ENCODE measurements at regions not wholly inside any gene's neighbourhood (a gene's known extent, or its start where the extent isn't known, plus 50 kb on each side); places are given as distances from the start of the nearest gene placed in this dataset.

DNA sequence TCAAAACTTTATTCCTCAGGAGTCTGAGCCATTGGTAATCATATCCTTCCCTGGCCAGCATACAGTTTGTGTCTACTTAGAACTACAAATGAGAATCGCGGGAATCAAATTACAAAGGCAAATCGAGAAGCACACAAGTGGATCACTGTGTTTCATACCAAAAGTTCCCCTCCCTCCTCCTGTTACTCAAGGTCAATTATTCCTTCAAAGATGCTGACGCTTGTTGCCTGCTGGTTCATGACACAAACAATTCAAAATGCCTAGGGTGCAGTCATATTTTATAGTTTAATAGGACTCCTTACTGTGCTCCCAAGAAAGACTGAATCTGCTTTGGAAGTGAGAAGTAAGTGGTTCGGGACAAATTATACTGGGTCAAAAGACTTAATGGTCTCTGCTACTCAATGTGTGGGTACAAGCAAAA, 93.0 kb upstream of the PBX1 start:
- DNase-seq (ENCODE audit: extremely low spot score, unreplicated experiment), result no peak
- TF ChIP-seq, protein P1, sequence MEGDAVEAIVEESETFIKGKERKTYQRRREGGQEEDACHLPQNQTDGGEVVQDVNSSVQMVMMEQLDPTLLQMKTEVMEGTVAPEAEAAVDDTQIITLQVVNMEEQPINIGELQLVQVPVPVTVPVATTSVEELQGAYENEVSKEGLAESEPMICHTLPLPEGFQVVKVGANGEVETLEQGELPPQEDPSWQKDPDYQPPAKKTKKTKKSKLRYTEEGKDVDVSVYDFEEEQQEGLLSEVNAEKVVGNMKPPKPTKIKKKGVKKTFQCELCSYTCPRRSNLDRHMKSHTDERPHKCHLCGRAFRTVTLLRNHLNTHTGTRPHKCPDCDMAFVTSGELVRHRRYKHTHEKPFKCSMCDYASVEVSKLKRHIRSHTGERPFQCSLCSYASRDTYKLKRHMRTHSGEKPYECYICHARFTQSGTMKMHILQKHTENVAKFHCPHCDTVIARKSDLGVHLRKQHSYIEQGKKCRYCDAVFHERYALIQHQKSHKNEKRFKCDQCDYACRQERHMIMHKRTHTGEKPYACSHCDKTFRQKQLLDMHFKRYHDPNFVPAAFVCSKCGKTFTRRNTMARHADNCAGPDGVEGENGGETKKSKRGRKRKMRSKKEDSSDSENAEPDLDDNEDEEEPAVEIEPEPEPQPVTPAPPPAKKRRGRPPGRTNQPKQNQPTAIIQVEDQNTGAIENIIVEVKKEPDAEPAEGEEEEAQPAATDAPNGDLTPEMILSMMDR (IDR thresholded peaks at IDR 0.05), result no peak
- Mint-ChIP-seq H3K36me3 (ENCODE audit: unreplicated experiment) (no peaks in the 10 kb centered on the region), H3K27me3 (ENCODE audit: unreplicated experiment) (no peaks in the 10 kb centered on the region), H3K4me3 (ENCODE audit: unreplicated experiment) (no peak overlapping the region), H3K27ac (ENCODE audit: unreplicated experiment) (no peak overlapping the region), H3K4me1 (ENCODE audit: unreplicated experiment) (no peaks in the 10 kb centered on the region), H3K9me3 (ENCODE audit: unreplicated experiment) (no peaks in the 10 kb centered on the region)

DNA sequence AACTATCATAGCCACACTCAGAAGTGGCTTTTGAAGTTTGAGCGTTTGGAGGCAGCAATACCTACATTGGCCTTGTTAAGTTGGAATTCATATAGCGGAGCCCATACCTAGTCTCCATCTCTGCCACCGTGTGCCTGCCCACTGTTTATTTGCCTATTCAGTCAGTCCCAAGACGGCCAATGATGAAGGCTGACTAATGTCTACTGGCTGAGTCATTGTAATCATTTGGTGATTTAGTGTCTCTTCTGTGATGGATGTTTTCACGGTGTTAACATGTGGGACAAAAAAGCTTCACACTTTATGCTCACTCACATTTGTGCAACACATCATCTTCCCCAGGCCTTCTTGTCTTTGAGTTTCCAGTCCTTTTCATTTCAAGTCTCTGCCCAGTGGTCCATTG, 92.6 kb upstream of the PBX1 start:
- DNase-seq (ENCODE audit: extremely low spot score, unreplicated experiment), result no peak
- no peaks in the 10 kb centered on the region for H3K36me3 Mint-ChIP-seq (ENCODE audit: unreplicated experiment)
- TF ChIP-seq, protein P1 (IDR thresholded peaks at IDR 0.05), result no peak
- no peaks in the 10 kb centered on the region for H3K4me1 Mint-ChIP-seq (ENCODE audit: unreplicated experiment)
- H3K9me3 Mint-ChIP-seq (ENCODE audit: unreplicated experiment), result no peaks in the 10 kb centered on the region
- H3K27ac Mint-ChIP-seq (ENCODE audit: unreplicated experiment), result no peak overlapping the region
- no peak overlapping the region for H3K4me3 Mint-ChIP-seq (ENCODE audit: unreplicated experiment)
- H3K27me3 Mint-ChIP-seq (ENCODE audit: unreplicated experiment), result peaks cover 2% of the 10 kb centered on the region

DNA sequence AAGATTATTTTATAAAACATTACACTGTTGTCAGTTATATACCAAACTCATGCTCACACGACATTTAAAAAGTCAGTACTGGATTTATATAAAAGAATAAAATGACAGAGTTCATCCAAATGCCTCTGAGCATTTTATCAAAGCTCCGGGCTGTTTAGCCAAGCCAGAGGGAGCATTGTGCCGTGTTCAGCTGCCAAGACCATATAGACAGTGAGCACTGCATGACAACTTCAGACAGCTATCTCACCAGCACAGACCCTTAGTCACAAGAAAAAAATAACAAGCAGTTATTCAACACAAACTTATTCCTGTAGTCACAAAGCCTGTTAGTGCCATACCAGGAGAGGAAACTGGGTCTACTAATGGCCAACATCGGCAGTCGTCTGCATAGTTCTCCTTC, 88.0 kb upstream of the PBX1 start:
- DNase-seq (ENCODE audit: extremely low spot score, unreplicated experiment), result no peak
- no peak overlapping the region for H3K4me3 Mint-ChIP-seq (ENCODE audit: unreplicated experiment)
- no peak overlapping the region for H3K27ac Mint-ChIP-seq (ENCODE audit: unreplicated experiment)

DNA sequence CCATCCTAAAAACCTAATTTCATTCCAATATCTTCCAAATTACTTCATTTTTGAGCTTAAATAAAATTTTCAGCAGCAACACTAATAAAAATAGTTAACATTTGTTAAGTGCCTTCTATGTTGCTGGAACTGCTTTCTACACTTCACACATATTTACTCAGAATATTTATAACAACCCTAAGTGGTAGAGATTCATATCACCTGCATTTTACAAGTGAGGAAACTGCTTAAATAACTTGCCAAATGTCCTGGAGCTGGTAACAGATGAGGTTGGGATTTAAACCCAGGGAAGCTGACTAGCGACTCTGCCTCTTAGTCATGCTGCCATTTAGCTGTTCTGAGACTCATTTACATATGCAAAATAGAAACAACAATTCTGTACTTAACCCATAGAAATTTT, 86.1 kb upstream of the PBX1 start:
- Mint-ChIP-seq H3K27ac (ENCODE audit: unreplicated experiment) (no peak overlapping the region), H3K4me1 (ENCODE audit: unreplicated experiment) (no peaks in the 10 kb centered on the region), H3K27me3 (ENCODE audit: unreplicated experiment) (peaks cover 2% of the 10 kb centered on the region), H3K9me3 (ENCODE audit: unreplicated experiment) (no peaks in the 10 kb centered on the region), H3K36me3 (ENCODE audit: unreplicated experiment) (no peaks in the 10 kb centered on the region), H3K4me3 (ENCODE audit: unreplicated experiment) (no peak overlapping the region)
- DNase-seq (ENCODE audit: extremely low spot score, unreplicated experiment), result no peak
- TF ChIP-seq, protein P1 (IDR thresholded peaks at IDR 0.05), result no peak

More for the DNA sequence above, 88.0 kb upstream of the PBX1 start:
- TF ChIP-seq, protein P1 (IDR thresholded peaks at IDR 0.05), result no peak
- Mint-ChIP-seq H3K27me3 (ENCODE audit: unreplicated experiment) (peaks cover 2% of the 10 kb centered on the region), H3K4me1 (ENCODE audit: unreplicated experiment) (no peaks in the 10 kb centered on the region), H3K9me3 (ENCODE audit: unreplicated experiment) (no peaks in the 10 kb centered on the region), H3K36me3 (ENCODE audit: unreplicated experiment) (no peaks in the 10 kb centered on the region)

DNA sequence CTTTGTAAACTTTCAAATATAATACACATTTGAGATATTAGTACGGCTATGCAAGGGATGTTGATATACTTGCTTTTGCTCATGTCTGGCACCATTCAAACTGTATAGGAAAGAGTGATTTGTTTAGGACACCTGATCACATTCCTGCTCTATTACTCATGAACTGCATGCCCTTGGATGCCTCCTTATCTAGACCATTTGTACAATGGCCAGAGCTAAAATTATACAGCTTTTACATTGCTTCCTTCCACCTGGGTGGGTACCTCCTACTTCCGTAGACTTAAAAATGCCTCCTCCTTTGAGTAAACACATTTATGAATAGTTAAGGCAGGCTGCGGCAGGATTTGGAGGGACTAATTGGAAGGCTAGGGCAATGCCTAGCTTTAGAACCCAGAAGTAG, 85.4 kb upstream of the PBX1 start:
- Mint-ChIP-seq H3K4me1 (ENCODE audit: unreplicated experiment) (no peaks in the 10 kb centered on the region), H3K9me3 (ENCODE audit: unreplicated experiment) (no peaks in the 10 kb centered on the region), H3K36me3 (ENCODE audit: unreplicated experiment) (no peaks in the 10 kb centered on the region), H3K27me3 (ENCODE audit: unreplicated experiment) (peaks cover 2% of the 10 kb centered on the region), H3K4me3 (ENCODE audit: unreplicated experiment) (no peak overlapping the region), H3K27ac (ENCODE audit: unreplicated experiment) (no peak overlapping the region)
- DNase-seq (ENCODE audit: extremely low spot score, unreplicated experiment), result no peak
- TF ChIP-seq, protein P1 (IDR thresholded peaks at IDR 0.05), result no peak
